Astrocyte (in vitro differentiated cells and primary cell): ENCODE measurements at regions not wholly inside any gene's neighbourhood (a gene's known extent, or its start where the extent isn't known, plus 50 kb on each side); places are given as distances from the start of the nearest gene placed in this dataset.

Source experiments
- DNase-seq: peaks from one replicate; pipeline ENCODE4 v3.0.0-alpha.2; 2010; ENCODE audit warnings: low read depth
- FAIRE-seq: peaks from 2 replicates; lab custom pipeline; 2011; peaks lifted over from hg19 to GRCh38; lab: Jason Lieb, UNC
- H2AFZ ChIP-seq: 2 replicates; pipeline ENCODE4 v1.6.0; 2012; ENCODE audit warnings: low read depth, low read length, inconsistent platforms
- H3K27ac ChIP-seq: 2 replicates; pipeline ENCODE4 v1.5.1; 2011; ENCODE audit warnings: low read depth, low read length, inconsistent platforms
- H3K27me3 ChIP-seq: 2 replicates; pipeline ENCODE4 v1.6.0; 2011; ENCODE audit warnings: low read length, inconsistent platforms; ENCODE audit not compliant: insufficient read depth
- H3K36me3 ChIP-seq: 2 replicates; pipeline ENCODE4 v1.5.1; 2011; ENCODE audit warnings: low read length, inconsistent platforms; ENCODE audit not compliant: insufficient read depth
- H3K4me1 ChIP-seq: 2 replicates; pipeline ENCODE4 v1.5.1; 2011; ENCODE audit warnings: low read length, inconsistent platforms; ENCODE audit not compliant: insufficient read depth
- H3K4me2 ChIP-seq: 2 replicates; pipeline ENCODE4 v1.6.0; 2012; ENCODE audit warnings: low read length, inconsistent platforms
- H3K4me3 ChIP-seq: 2 replicates; pipeline ENCODE4 v1.5.1; 2011; ENCODE audit warnings: low read depth, mild to moderate bottlenecking, low read length, inconsistent platforms; ENCODE audit not compliant: insufficient read depth
- H3K79me2 ChIP-seq: 2 replicates; pipeline ENCODE4 v1.6.0; 2012; ENCODE audit warnings: mild to moderate bottlenecking, low read length, inconsistent platforms; ENCODE audit not compliant: insufficient read depth
- H3K9ac ChIP-seq: 2 replicates; pipeline ENCODE4 v1.6.0; 2012; ENCODE audit warnings: mild to moderate bottlenecking, low read length, inconsistent platforms
- H3K9me3 ChIP-seq: 2 replicates; pipeline ENCODE4 v1.5.1; 2012; ENCODE audit warnings: low read depth, mild to moderate bottlenecking, low read length, inconsistent platforms; ENCODE audit not compliant: insufficient read depth
- H4K20me1 ChIP-seq: 2 replicates; pipeline ENCODE4 v1.6.0; 2012; ENCODE audit warnings: low read length, inconsistent platforms; ENCODE audit not compliant: insufficient read depth
- H3K27ac Mint-ChIP-seq: one replicate; pipeline ENCODE4 v1.8.0; 2021; ENCODE audit warnings: mild to moderate bottlenecking, mixed read lengths; ENCODE audit not compliant: unreplicated experiment
- H3K27me3 Mint-ChIP-seq: one replicate; pipeline ENCODE4 v1.8.0; 2021; ENCODE audit warnings: low read depth, mixed read lengths; ENCODE audit not compliant: unreplicated experiment
- H3K36me3 Mint-ChIP-seq: one replicate; pipeline ENCODE4 v1.8.0; 2021; ENCODE audit warnings: low read depth, mixed read lengths; ENCODE audit not compliant: unreplicated experiment
- H3K4me1 Mint-ChIP-seq: one replicate; pipeline ENCODE4 v1.8.0; 2021; ENCODE audit warnings: low read depth, mixed read lengths; ENCODE audit not compliant: unreplicated experiment
- H3K4me3 Mint-ChIP-seq: one replicate; pipeline ENCODE4 v1.8.0; 2021; ENCODE audit warnings: mild to moderate bottlenecking, moderate library complexity, mixed read lengths; ENCODE audit not compliant: unreplicated experiment
- H3K9me3 Mint-ChIP-seq: one replicate; pipeline ENCODE4 v1.8.0; 2021; ENCODE audit warnings: mild to moderate bottlenecking, mixed read lengths; ENCODE audit not compliant: unreplicated experiment
- CTCF ChIP-seq: IDR thresholded peaks from 2 replicates; pipeline ENCODE4 v1.5.1; 2011; ENCODE audit warnings: low read depth, mild to moderate bottlenecking, inconsistent platforms, low read length, moderate library complexity; ENCODE audit not compliant: insufficient read depth
- EZH2 ChIP-seq: IDR thresholded peaks from 2 replicates; pipeline ENCODE4 v1.6.1; 2012; ENCODE audit warnings: mild to moderate bottlenecking, low read length, inconsistent platforms; ENCODE audit not compliant: insufficient read depth

GRCh38 chr4:147398556-147398955, 82.3 kb upstream of the EDNRA start:
- TF ChIP-seq EZH2 (no peak), CTCF (no peak)
- H3K4me3 ChIP-seq: no peak overlapping the region
- H3K79me2 ChIP-seq: no peaks in the 10 kb centered on the region

GRCh38 chr4:147400721-147401120, 80.2 kb upstream of the EDNRA start:
- no peaks in the 10 kb centered on the region for H3K4me1 ChIP-seq
- H3K36me3 Mint-ChIP-seq: no peaks in the 10 kb centered on the region
- H4K20me1 ChIP-seq: no peaks in the 10 kb centered on the region
- no peak for DNase-seq
- H3K9me3 ChIP-seq: no peaks in the 10 kb centered on the region
- no peak overlapping the region for H3K4me3 ChIP-seq
- H3K9ac ChIP-seq: no peak overlapping the region
- no peaks in the 10 kb centered on the region for H3K79me2 ChIP-seq
- H3K27ac Mint-ChIP-seq: no peak overlapping the region
- H3K4me2 ChIP-seq: no peak overlapping the region
- FAIRE-seq: no peak
- no peaks in the 10 kb centered on the region for H3K36me3 ChIP-seq
- no peaks in the 10 kb centered on the region for H3K27me3 ChIP-seq
- TF ChIP-seq CTCF (no peak), EZH2 (no peak)
- H3K4me3 Mint-ChIP-seq: no peak overlapping the region
- no peak overlapping the region for H2AFZ ChIP-seq
- H3K9me3 Mint-ChIP-seq: peaks cover 8% of the 10 kb centered on the region
- no peaks in the 10 kb centered on the region for H3K4me1 Mint-ChIP-seq
- H3K27me3 Mint-ChIP-seq: no peaks in the 10 kb centered on the region
- no peak overlapping the region for H3K27ac ChIP-seq

More at GRCh38 chr4:147398556-147398955, 82.3 kb upstream of the EDNRA start:
- no peak overlapping the region for H3K4me2 ChIP-seq
- H3K27me3 Mint-ChIP-seq: no peaks in the 10 kb centered on the region
- no peak overlapping the region for H3K4me3 Mint-ChIP-seq
- H3K9me3 Mint-ChIP-seq: peaks cover 3% of the 10 kb centered on the region
- no peaks in the 10 kb centered on the region for H4K20me1 ChIP-seq
- H3K36me3 ChIP-seq: no peaks in the 10 kb centered on the region
- no peaks in the 10 kb centered on the region for H3K4me1 ChIP-seq
- no peak overlapping the region for H3K27ac Mint-ChIP-seq
- H3K9me3 ChIP-seq: no peaks in the 10 kb centered on the region
- no peaks in the 10 kb centered on the region for H3K4me1 Mint-ChIP-seq
- H2AFZ ChIP-seq: no peak overlapping the region
- DNase-seq: peak; percentile 65
- H3K36me3 Mint-ChIP-seq: no peaks in the 10 kb centered on the region
- no peak overlapping the region for H3K27ac ChIP-seq
- H3K9ac ChIP-seq: no peak overlapping the region
- FAIRE-seq: no peak
- H3K27me3 ChIP-seq: no peaks in the 10 kb centered on the region

GRCh38 chr4:147401221-147401620, 79.7 kb upstream of the EDNRA start:
- H3K79me2 ChIP-seq: no peaks in the 10 kb centered on the region
- no peaks in the 10 kb centered on the region for H3K27me3 ChIP-seq
- no peak overlapping the region for H3K27ac ChIP-seq
- H3K9me3 ChIP-seq: no peaks in the 10 kb centered on the region
- DNase-seq (no peak), FAIRE-seq (no peak)
- no peak overlapping the region for H3K9ac ChIP-seq
- Mint-ChIP-seq H3K4me3 (no peak overlapping the region), H3K4me1 (no peaks in the 10 kb centered on the region), H3K27me3 (no peaks in the 10 kb centered on the region), H3K27ac (no peak overlapping the region), H3K36me3 (no peaks in the 10 kb centered on the region), H3K9me3 (peaks cover 8% of the 10 kb centered on the region)
- H4K20me1 ChIP-seq: no peaks in the 10 kb centered on the region
- TF ChIP-seq EZH2 (no peak), CTCF (no peak)
- no peak overlapping the region for H2AFZ ChIP-seq
- no peaks in the 10 kb centered on the region for H3K4me1 ChIP-seq
- H3K36me3 ChIP-seq: no peaks in the 10 kb centered on the region
- H3K4me3 ChIP-seq: no peak overlapping the region
- no peak overlapping the region for H3K4me2 ChIP-seq
